ENCODE measurements at regions not wholly inside any gene's neighbourhood (a gene's known extent, or its start where the extent isn't known, plus 50 kb on each side); places are given as distances from the start of the nearest gene placed in this dataset.

- DNase-seq (ENCODE audit: low read depth), result no peak
- TF ChIP-seq CTCF (conservative IDR thresholded peaks at IDR 0.05; ENCODE audit: control insufficient read depth, insufficient read depth, low read depth, low read length), result no peak
- no peak overlapping the region for H3K4me3 ChIP-seq (ENCODE audit: control insufficient read depth, low read depth, low read length)
Observed at GRCh38 chr2:106983305-106983704, 97.3 kb upstream of the ST6GAL2 start.

GRCh38 chr2:106988361-106988760, 102.4 kb upstream of the ST6GAL2 start:
- TF ChIP-seq CTCF (conservative IDR thresholded peaks at IDR 0.05; ENCODE audit: control insufficient read depth, insufficient read depth, low read depth, low read length), result no peak
- no peak overlapping the region for H3K4me3 ChIP-seq (ENCODE audit: control insufficient read depth, low read depth, low read length)
- no peak for DNase-seq (ENCODE audit: low read depth)

- TF ChIP-seq CTCF (conservative IDR thresholded peaks at IDR 0.05; ENCODE audit: control insufficient read depth, insufficient read depth, low read depth, low read length), result no peak
- no peak overlapping the region for H3K4me3 ChIP-seq (ENCODE audit: control insufficient read depth, low read depth, low read length)
- peak; percentile 89 for DNase-seq (ENCODE audit: low read depth)
Observed at GRCh38 chr2:106990297-106990696, 104.3 kb upstream of the ST6GAL2 start.

- no peak overlapping the region for H3K4me3 ChIP-seq (ENCODE audit: control insufficient read depth, low read depth, low read length)
Observed at GRCh38 chr2:106991866-106992265, 105.9 kb upstream of the ST6GAL2 start.

GRCh38 chr2:106995556-106995955, 109.6 kb upstream of the ST6GAL2 start:
- DNase-seq (ENCODE audit: low read depth), result peak; percentile 80
- H3K4me3 ChIP-seq (ENCODE audit: control insufficient read depth, low read depth, low read length), result no peak overlapping the region
- TF ChIP-seq CTCF (conservative IDR thresholded peaks at IDR 0.05; ENCODE audit: control insufficient read depth, insufficient read depth, low read depth, low read length), result no peak

More at GRCh38 chr2:106991866-106992265, 105.9 kb upstream of the ST6GAL2 start:
- peak; percentile 42 for DNase-seq (ENCODE audit: low read depth)
- TF ChIP-seq CTCF (conservative IDR thresholded peaks at IDR 0.05; ENCODE audit: control insufficient read depth, insufficient read depth, low read depth, low read length), result no peak

GRCh38 chr2:106996171-106996769, 110.3 kb upstream of the ST6GAL2 start:
- H3K4me3 ChIP-seq (ENCODE audit: control insufficient read depth, low read depth, low read length), result no peak overlapping the region
- no peak for DNase-seq (ENCODE audit: low read depth)
- no peak for TF ChIP-seq CTCF (conservative IDR thresholded peaks at IDR 0.05; ENCODE audit: control insufficient read depth, insufficient read depth, low read depth, low read length)

GRCh38 chr2:106997204-106997603, 111.2 kb upstream of the ST6GAL2 start:
- TF ChIP-seq CTCF (conservative IDR thresholded peaks at IDR 0.05; ENCODE audit: control insufficient read depth, insufficient read depth, low read depth, low read length), result no peak
- DNase-seq (ENCODE audit: low read depth), result no peak
- no peak overlapping the region for H3K4me3 ChIP-seq (ENCODE audit: control insufficient read depth, low read depth, low read length)

Measured in fibroblast of mammary gland (primary cell).